CD4-positive, alpha-beta T cell treated with Interleukin-2 at 100 ng/mL for 4 hours (primary cell): ENCODE measurements at regions not wholly inside any gene's neighbourhood (a gene's known extent, or its start where the extent isn't known, plus 50 kb on each side); places are given as distances from the start of the nearest gene placed in this dataset.

Source experiments
- DNase-seq: peaks from one replicate; pipeline ENCODE4 v3.0.0-alpha.2; 2020; ENCODE audit warnings: low spot score

DNA sequence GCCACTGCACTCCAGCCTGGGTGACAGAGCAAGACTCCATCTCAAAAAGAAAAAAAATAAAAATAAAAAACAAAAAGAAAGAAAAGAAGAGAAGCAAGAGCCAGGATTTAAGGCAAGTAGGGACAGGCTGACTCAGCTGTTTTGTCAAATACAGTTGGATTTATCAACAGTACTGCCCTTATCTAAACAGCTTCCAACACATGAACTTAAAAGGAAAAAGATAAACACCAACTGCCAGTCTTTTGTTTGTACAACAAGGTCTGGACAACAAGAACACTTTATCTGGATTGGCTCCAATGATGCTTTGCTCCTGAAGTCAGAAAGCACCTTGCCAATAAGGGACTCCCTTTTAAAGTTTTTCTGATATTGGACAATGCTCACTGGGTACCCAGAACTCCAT, 886.0 kb downstream of the ADGRL2 start:
- DNase-seq = no peak

- no peak for DNase-seq
These were observed 846.2 kb downstream of the ADGRL2 start for GRCh38 chr1:82646888-82647287.

DNA sequence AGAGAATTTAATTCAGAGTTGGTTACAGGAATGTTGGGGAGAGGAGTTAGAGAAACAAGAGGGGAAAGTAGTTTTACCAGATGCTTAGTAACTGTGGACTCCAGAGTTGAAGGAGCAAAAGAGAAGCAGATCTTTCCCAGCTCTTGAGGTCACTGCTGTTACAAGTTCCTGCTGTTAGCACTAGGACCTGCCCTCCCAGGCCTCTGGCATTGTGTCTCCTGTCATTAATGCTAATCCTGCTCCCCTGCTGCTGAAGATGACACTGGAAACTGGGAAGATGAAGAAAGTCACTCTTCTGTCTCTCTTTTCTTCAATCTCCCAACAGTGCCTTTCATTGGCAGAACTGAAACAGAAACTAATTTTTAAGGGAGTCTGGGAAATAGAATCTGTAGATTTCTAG, 845.6 kb downstream of the ADGRL2 start:
- no peak for DNase-seq

GRCh38 chr1:82644186-82644915, 843.6 kb downstream of the ADGRL2 start:
- DNase-seq = no peak

DNA sequence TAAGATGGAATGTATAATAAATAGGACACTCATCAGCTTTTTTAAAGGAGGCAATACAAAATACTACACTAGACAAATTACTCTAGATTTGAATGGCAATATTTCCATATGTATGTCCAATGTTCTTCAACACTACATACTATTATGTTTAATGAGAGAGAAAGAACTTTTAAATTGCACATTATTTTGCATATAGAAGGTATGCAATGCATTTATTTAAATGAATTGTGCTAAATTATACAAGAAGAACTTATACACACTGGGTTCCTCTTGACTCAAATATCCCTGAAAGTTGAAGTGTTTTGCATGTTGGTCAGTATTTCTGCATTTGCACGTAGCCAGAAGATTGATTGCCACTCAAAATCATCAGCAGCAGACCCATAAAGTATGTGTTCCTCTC, 839.6 kb downstream of the ADGRL2 start:
- DNase-seq = no peak

DNA sequence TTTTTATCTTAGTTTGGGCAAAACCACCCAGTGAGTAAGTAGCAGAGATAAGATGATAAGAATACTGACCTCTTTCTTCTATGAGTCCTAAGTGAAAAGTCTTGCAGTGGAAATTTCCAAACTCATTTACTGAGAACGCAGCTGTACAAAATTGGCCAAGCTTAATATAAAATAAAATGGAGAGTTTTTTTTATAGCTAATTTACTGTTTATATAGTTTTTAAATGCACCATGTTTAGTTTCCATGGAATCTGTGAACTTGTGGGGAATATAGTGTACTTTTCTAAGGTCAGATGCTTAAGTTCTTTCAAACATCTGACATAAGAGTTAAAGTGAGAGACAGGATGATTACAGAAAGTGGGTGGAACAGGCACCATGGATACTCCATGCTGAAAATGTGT, 833.5 kb downstream of the ADGRL2 start:
- no peak for DNase-seq

DNA sequence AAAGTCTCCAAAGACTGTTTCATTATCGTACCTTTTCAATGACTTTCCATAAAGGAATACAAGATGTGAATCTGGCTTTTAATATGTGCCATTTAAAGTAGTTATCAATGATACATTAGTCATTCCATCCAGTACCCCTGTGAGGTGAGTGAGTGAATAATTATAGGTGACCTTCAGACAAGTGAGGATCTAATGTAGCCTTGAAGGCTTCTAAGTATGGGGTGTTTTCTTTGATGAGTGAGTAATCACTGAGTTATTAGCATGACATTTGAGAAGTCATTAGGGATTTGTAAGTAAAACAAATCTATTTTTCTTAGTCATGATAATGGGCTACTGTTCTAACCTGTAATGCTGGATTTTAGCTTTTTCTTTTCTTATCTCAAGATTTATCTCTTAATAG, 831.4 kb downstream of the ADGRL2 start:
- DNase-seq = no peak

GRCh38 chr1:82628887-82629286, 828.2 kb downstream of the ADGRL2 start:
- no peak for DNase-seq

- no peak for DNase-seq
These were observed 824.8 kb downstream of the ADGRL2 start for GRCh38 chr1:82625537-82625936.

DNA sequence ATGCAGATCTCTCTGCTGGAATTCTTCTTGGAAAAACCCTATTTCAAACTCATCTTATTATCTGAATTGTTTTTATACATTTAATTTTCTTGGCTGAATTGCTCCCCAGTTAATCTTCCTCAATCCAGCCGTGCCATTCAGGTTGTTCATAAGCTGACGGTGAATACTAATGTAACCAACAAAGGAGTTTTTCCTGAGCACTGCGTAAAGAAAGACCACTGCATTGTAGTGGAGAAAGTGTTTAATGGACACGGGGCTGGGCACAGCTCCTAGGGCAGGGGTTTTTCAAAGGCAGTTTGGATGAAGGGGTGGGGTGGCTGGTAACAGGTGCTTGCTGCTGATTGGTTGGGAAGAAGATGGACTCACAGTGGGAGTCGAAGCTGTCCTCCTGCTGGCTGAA, 820.3 kb downstream of the ADGRL2 start:
- DNase-seq = no peak

GRCh38 chr1:82614090-82614489, 813.4 kb downstream of the ADGRL2 start:
- DNase-seq = no peak

DNA sequence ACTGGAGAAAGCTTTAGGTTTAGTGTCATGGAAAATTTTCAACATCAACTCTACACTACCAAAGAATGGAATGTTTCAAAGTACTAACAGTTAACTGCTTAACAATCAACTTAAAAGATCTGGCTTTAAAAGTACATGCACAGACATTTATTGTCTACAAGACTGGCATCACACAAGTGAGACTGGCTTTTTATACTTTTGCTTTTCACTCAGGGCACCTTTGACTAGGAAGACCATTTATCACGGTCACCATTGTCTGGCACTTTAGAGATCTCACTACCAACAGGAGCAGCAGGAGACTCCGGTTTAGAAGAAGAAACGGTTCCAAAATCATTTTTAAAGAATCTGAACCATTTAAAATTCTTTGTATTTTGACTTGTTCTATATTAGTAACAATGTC, 812.3 kb downstream of the ADGRL2 start:
- no peak for DNase-seq

DNA sequence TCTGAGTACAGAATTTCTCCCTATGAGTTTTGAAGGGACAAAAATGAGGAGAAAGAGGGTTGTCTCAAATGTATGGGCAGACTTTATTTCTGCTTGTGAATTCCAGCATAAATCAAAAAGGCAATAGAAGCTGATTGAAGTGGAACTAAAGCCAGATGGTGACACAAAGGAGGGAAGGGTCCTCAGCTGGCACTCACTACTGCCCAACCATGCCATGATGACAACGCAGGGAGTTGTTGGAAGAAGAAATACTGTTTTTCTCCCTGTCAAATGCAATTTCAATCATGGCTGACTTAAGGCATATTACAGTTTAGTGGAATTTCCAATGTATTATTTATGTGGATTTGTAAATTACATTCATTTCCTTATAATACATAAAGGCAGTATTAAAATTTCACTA, 805.8 kb downstream of the ADGRL2 start:
- DNase-seq = no peak

DNA sequence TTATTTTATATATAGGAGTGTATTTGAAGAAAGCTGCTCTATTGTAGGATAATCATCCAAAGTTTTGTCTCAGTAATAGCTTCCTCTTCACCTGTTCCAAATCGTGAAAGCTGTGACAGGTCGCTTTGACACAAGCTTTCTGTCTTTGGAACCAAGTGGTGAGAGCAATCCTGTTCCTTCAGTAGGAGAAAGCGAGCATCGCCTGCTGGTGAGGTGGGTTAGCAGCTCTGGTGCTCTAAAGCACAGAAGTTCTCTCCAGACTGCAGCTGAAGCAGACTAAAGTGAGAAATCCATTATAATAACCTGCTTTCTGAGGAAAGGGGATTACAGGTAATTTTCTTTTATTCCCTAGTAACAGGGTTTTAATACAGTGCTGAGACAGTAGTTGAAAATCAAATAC, 803.8 kb downstream of the ADGRL2 start:
- DNase-seq = no peak

DNA sequence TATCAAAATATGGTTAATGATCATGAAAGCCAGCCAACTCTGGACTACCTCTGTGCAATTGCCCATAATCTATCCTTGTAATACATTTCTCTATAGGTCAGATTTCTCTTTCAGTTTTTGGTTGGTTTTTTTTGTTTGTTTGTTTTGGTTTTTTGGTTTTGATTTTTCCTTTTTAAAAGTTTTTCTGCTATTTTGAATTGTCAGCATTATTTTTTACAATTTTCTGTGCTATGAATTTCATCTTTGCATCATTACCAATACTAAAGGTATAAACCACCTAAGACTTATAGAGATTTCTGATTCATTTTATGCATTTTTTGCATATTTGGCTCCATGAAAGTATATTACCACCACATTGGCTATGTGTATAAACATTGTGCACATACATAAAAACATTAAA, 799.6 kb downstream of the ADGRL2 start:
- no peak for DNase-seq

DNA sequence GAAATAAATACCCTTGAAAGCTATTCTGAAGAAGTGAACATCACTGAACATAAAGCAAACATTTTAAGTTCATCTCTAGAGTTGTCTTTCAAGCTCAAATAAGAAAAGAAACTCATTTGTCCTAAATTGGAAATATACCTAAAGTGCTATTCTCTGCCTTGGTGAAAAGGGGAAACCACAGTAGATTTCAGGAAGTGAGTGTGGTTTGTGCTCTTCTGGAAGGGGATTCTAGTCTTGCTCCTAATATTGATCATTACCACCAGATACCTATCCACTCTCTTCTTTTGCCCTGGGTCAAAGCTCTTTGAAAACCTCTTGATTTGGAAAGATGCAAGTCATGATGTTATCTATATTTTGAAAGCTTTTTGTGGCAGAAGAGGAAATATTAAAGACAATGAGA, 798.1 kb downstream of the ADGRL2 start:
- DNase-seq = no peak

GRCh38 chr1:82598337-82598736, 797.6 kb downstream of the ADGRL2 start:
- no peak for DNase-seq

DNA sequence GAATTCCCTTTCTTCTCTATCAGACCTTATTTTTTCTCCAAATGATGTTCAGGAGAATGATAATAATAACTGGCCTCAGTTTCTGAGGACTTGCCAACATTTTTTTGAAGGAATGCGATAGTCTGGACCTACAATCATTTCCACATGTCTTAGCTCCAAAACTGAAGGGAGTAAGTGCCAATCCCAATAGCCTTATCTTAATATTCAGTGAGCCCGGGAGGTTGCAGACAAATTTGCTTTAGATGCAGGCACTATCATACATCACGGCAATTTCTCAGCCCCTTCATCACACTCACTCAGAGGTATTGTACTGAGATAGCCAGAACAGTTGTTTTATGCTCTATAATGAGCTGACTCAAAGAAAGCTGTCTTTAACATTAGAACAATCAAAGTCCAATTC, 796.9 kb downstream of the ADGRL2 start:
- DNase-seq = no peak

- no peak for DNase-seq
These were observed 796.4 kb downstream of the ADGRL2 start for GRCh38 chr1:82597141-82597540.

DNA sequence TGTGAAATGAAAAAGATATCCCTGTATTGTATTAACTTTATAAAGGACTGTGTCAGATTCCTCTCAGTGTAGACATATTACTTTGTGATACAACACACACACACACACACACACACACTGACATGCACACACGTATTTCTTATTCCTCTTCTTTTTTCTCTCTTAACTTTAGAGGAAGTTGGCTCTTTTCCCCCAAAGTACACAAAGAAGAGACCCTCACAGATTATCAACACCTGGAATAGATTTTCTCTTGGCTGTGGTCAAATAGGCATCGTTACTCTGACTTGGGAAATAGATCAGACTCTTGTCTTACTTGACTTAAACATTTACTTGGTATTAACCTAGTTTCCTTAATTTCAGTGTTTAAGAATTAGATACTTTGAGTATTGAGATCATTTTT, 792.8 kb downstream of the ADGRL2 start:
- no peak for DNase-seq

GRCh38 chr1:82589588-82589987, 788.9 kb downstream of the ADGRL2 start:
- no peak for DNase-seq

GRCh38 chr1:82587371-82587770, 786.6 kb downstream of the ADGRL2 start:
- no peak for DNase-seq

DNA sequence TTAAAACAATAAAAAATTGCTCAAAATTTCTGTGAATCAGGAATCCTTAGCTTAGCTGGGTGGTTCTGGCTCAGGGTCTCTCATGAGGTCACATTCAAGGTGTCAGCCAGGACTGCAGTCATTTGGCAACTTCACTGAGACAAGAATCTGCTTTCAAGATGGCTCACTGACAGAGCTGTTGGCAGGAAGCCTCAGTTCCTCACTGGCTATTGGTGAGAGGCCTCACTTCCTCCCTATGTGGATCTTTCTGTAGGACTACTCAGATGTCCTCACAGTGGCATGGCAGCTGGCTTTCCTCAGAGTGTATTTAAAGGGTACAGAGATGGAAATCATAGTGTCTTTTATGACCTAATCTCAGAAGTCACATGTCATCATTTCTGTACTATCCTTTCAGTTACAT, 785.7 kb downstream of the ADGRL2 start:
- DNase-seq = no peak

DNA sequence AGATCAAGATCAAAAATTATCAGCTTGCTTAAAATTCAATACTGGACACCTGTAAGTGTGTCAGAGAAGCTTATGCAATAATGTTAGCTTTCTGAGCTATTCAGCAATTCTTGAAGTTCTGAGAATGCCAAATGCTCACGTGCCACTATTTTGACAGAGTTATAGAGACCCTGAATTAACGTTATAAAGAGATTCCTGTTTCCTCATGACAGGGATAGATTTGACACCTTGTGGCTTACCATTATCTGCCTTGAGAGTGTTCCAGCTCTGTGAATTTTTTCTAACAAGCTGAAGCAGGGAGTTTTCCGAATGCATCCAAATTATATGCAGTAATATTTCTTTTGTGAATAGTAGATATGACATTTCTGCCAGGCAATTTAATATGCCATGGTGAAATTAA, 781.6 kb downstream of the ADGRL2 start:
- no peak for DNase-seq
